ENCODE measurements at regions not wholly inside any gene's neighbourhood (a gene's known extent, or its start where the extent isn't known, plus 50 kb on each side); places are given as distances from the start of the nearest gene placed in this dataset.
"Not testable (repeated sequence)": the region's sequence is repeated elsewhere in the genome, so short reads cannot be mapped to it uniquely, and the experiment has no call there.

GRCh38 chr3:186452517-186452916, 90.5 kb upstream of the DGKG start:
- peak; percentile 56 for DNase-seq

GRCh38 chr3:186451371-186451770, 89.3 kb upstream of the DGKG start:
- DNase-seq = no peak

GRCh38 chr3:186444974-186445373, 82.9 kb upstream of the DGKG start:
- DNase-seq = no peak

- no peak for DNase-seq
Observed at GRCh38 chr3:186444288-186444687, 82.3 kb upstream of the DGKG start.

GRCh38 chr3:186442979-186443378, 80.9 kb upstream of the DGKG start:
- DNase-seq = not testable (repeated sequence)

GRCh38 chr3:186442162-186442561, 80.1 kb upstream of the DGKG start:
- no peak for DNase-seq

- DNase-seq = no peak
Observed at GRCh38 chr3:186440891-186441290, 78.9 kb upstream of the DGKG start.

GRCh38 chr3:186439725-186440124, 77.7 kb upstream of the DGKG start:
- DNase-seq = no peak

GRCh38 chr3:186435332-186435731, 73.3 kb upstream of the DGKG start:
- not testable (repeated sequence) for DNase-seq

GRCh38 chr3:186432944-186433732, 71.1 kb upstream of the DGKG start:
- no peak for DNase-seq

GRCh38 chr3:186432189-186432588, 70.2 kb upstream of the DGKG start:
- DNase-seq = peak; percentile 2

GRCh38 chr3:186427627-186428281, 65.7 kb upstream of the DGKG start:
- DNase-seq = no peak

GRCh38 chr3:186425788-186426730, 64.0 kb upstream of the DGKG start:
- DNase-seq = no peak

- DNase-seq = no peak
Observed at GRCh38 chr3:186421946-186422345, 59.9 kb upstream of the DGKG start.

- DNase-seq = no peak
Observed at GRCh38 chr3:186418671-186419145, 56.7 kb upstream of the DGKG start.

GRCh38 chr3:186417791-186418190, 55.8 kb upstream of the DGKG start:
- peak; percentile 57 for DNase-seq

- no peak for DNase-seq
Observed at GRCh38 chr3:186414735-186415419, 52.8 kb upstream of the DGKG start.

- peak; percentile 4 for DNase-seq
Observed at GRCh38 chr3:186413615-186414415, 51.8 kb upstream of the DGKG start.

- DNase-seq = no peak
Observed at GRCh38 chr3:186411994-186412393, 50.0 kb upstream of the DGKG start.

Data from kidney glomerular epithelial cell (primary cell).